ENCODE measurements at regions not wholly inside any gene's neighbourhood (a gene's known extent, or its start where the extent isn't known, plus 50 kb on each side); places are given as distances from the start of the nearest gene placed in this dataset.

DNA sequence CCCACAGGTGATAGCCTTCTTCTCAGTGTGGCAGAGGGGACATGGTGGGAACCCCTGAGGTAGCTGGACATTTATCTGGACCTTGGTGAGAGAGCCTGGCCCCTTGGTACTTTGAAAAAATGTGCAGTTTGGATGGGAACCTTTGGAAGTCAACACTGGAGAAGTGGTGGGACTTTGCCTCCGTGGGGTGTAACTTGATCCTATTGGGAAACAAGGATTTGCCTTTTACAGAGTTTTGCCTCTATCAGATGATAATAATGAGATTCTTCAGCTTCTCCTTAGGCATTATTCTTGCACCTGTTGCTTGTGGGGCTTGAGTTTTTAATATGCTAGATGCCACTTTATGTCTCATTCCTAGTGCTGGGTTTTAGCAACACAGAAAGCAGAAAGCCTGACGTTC is 99.0 kb downstream of the ERCC5 start:
- no peak overlapping the region for H3K4me3 ChIP-seq (ENCODE audit: low read depth, low read length)
- no peak for DNase-seq (ENCODE audit: low read depth)
- TF ChIP-seq, protein P1, sequence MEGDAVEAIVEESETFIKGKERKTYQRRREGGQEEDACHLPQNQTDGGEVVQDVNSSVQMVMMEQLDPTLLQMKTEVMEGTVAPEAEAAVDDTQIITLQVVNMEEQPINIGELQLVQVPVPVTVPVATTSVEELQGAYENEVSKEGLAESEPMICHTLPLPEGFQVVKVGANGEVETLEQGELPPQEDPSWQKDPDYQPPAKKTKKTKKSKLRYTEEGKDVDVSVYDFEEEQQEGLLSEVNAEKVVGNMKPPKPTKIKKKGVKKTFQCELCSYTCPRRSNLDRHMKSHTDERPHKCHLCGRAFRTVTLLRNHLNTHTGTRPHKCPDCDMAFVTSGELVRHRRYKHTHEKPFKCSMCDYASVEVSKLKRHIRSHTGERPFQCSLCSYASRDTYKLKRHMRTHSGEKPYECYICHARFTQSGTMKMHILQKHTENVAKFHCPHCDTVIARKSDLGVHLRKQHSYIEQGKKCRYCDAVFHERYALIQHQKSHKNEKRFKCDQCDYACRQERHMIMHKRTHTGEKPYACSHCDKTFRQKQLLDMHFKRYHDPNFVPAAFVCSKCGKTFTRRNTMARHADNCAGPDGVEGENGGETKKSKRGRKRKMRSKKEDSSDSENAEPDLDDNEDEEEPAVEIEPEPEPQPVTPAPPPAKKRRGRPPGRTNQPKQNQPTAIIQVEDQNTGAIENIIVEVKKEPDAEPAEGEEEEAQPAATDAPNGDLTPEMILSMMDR (conservative IDR thresholded peaks at IDR 0.05; ENCODE audit: low read depth, low read length): no peak

DNA sequence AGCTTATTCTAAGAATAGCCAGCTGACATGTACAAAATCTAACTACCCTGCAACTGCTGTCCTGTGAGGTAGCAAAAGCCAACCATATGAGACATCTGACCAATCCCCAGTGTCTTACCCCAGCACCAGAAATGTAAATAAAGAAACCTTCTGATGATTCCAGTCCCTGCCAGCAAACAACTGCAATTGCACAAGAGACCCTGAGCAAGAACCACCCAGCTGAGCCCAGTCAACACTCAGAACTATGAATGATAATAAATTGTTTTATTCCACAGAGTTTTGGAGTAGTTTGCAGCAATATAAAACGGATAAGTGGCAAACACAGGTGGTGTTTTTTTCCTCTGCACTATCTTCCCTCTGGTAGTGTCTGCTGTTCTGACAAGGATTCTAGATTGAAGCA is 94.9 kb downstream of the ERCC5 start:
- TF ChIP-seq, protein P1 (conservative IDR thresholded peaks at IDR 0.05; ENCODE audit: low read depth, low read length): no peak
- no peak for DNase-seq (ENCODE audit: low read depth)
- no peak overlapping the region for H3K4me3 ChIP-seq (ENCODE audit: low read depth, low read length)

- no peak for DNase-seq (ENCODE audit: low read depth)
- H3K4me3 ChIP-seq (ENCODE audit: low read depth, low read length): no peak overlapping the region
- TF ChIP-seq, protein P1 (conservative IDR thresholded peaks at IDR 0.05; ENCODE audit: low read depth, low read length): peak; percentile 4
These were observed 94.3 kb downstream of the ERCC5 start for GRCh38 chr13:102940143-102940542.

DNA sequence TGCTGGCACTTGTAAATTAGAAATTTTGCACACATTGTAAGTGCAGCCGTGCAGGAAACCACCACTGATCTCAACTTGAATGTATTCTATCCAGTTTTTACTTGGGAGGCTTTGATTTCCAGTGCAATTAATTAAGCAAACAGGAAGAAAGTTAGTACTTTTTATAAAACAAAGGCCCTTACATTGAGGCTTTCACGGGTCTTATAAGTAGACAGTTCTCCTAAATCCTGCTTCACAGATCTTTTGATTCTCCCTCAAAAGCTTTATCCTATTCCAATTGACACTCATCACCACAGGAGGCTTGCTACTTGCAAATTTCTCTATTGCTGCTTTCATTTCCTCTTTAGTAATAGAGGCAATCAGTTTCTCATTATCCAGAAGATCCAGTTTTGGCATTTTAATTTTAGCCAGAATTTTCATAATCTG is 90.1 kb downstream of the ERCC5 start:
- no peak overlapping the region for H3K4me3 ChIP-seq (ENCODE audit: low read depth, low read length)
- no peak for DNase-seq (ENCODE audit: low read depth)
- TF ChIP-seq, protein P1 (conservative IDR thresholded peaks at IDR 0.05; ENCODE audit: low read depth, low read length): no peak

DNA sequence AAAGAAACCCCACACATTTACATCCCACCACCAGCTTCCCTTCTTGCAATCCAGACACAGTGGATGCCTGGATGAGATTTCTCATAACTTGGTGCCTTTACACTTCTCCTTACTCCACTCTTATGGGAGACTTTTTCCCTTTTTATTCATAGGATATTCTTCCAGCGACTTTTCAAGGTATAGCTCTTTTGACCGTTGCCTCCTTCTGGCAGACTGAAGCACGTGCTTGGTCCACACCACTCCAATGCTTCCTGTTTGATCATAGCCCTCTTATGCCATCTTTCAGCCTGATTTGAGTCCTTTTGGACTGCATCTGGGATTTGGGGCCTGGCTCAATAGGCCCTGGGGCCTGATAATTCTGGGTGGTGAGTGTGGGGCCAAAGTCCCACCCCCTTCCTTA is 87.7 kb downstream of the ERCC5 start:
- H3K4me3 ChIP-seq (ENCODE audit: low read depth, low read length): no peak overlapping the region
- TF ChIP-seq, protein P1 (conservative IDR thresholded peaks at IDR 0.05; ENCODE audit: low read depth, low read length): no peak
- no peak for DNase-seq (ENCODE audit: low read depth)

- TF ChIP-seq, protein P1 (conservative IDR thresholded peaks at IDR 0.05; ENCODE audit: low read depth, low read length): no peak
- no peak for DNase-seq (ENCODE audit: low read depth)
- no peak overlapping the region for H3K4me3 ChIP-seq (ENCODE audit: low read depth, low read length)
These were observed 87.3 kb downstream of the ERCC5 start for GRCh38 chr13:102933122-102933521.

GRCh38 chr13:102932331-102932730 is 86.5 kb downstream of the ERCC5 start:
- H3K4me3 ChIP-seq (ENCODE audit: low read depth, low read length): no peak overlapping the region
- DNase-seq (ENCODE audit: low read depth): no peak
- TF ChIP-seq, protein P1 (conservative IDR thresholded peaks at IDR 0.05; ENCODE audit: low read depth, low read length): no peak
